CD4-positive, alpha-beta memory T cell (primary cell): ENCODE measurements at regions not wholly inside any gene's neighbourhood (a gene's known extent, or its start where the extent isn't known, plus 50 kb on each side); places are given as distances from the start of the nearest gene placed in this dataset.

Experiments used
- CTCF ChIA-PET: fragments of 350-600 bp; sonication (Branson Sonifier 250); formaldehyde crosslinking; loops from one replicate; lab custom pipeline; 2021; ENCODE audit warnings: inconsistent platforms; ENCODE audit not compliant: partially characterized antibody; lab: Charles Lee
- POLR2A ChIA-PET: fragments of 350-600 bp; sonication (Branson Sonifier 250); formaldehyde crosslinking; loops from one replicate; lab custom pipeline; 2021; ENCODE audit not compliant: partially characterized antibody; lab: Charles Lee
- DNase-seq, 5 donors: peaks; one replicate each; pipeline versions ENCODE4 v3.0.0 to v3.0.0-alpha.2; 2020 to 2022; ENCODE audit warnings: mixed read lengths in 1 of 5
- H3K27ac ChIP-seq: one replicate; pipeline ENCODE4 v1.7.0; 2013; ENCODE audit warnings: low read depth, low read length
- H3K27me3 ChIP-seq: 2 replicates; pipeline ENCODE4 v1.7.0; 2013; ENCODE audit warnings: mild to moderate bottlenecking, low read length, moderate library complexity; ENCODE audit not compliant: insufficient read depth
- H3K36me3 ChIP-seq: 2 replicates; pipeline ENCODE4 v1.7.0; 2013; ENCODE audit warnings: mild to moderate bottlenecking, low read length, moderate library complexity; ENCODE audit not compliant: insufficient read depth
- H3K4me1 ChIP-seq: 2 replicates; pipeline ENCODE4 v1.7.0; 2013; ENCODE audit warnings: mild to moderate bottlenecking, low read length, moderate library complexity; ENCODE audit not compliant: insufficient read depth
- H3K4me3 ChIP-seq, 2 donors: one replicate each; pipeline ENCODE4 v1.7.0; 2013; ENCODE audit warnings: low read length in 2 of 2, mild to moderate bottlenecking in 1 of 2
- H3K9me3 ChIP-seq, 2 donors: one replicate each; pipeline ENCODE4 v1.7.0; 2013; ENCODE audit warnings: low read length in 2 of 2, control low read depth in 1 of 2; ENCODE audit not compliant: control insufficient read depth in 1 of 2
- H3K27ac Mint-ChIP-seq, 7 donors: one replicate each; pipeline ENCODE4 v1.8.0; 2020 to 2021; ENCODE audit warnings: mixed read lengths in 7 of 7, mild to moderate bottlenecking in 6 of 7, inconsistent platforms in 3 of 7, moderate library complexity in 3 of 7
- H3K27me3 Mint-ChIP-seq, 2 donors: one replicate each; pipeline ENCODE4 v1.8.0; 2020 to 2021; ENCODE audit warnings: mixed read lengths in 2 of 2
- H3K36me3 Mint-ChIP-seq, 2 donors: one replicate each; pipeline ENCODE4 v1.8.0; 2020 to 2021; ENCODE audit warnings: mixed read lengths in 2 of 2, inconsistent platforms in 1 of 2, mild to moderate bottlenecking in 1 of 2
- H3K4me1 Mint-ChIP-seq, 4 donors: one replicate each; pipeline ENCODE4 v1.8.0; 2020 to 2021; ENCODE audit warnings: mixed read lengths in 4 of 4, mild to moderate bottlenecking in 1 of 4
- H3K4me3 Mint-ChIP-seq, 8 donors: one replicate each; pipeline ENCODE4 v1.8.0; 2020 to 2021; ENCODE audit warnings: mixed read lengths in 8 of 8, mild to moderate bottlenecking in 7 of 8, moderate library complexity in 6 of 8, inconsistent platforms in 3 of 8
- H3K9me3 Mint-ChIP-seq, 8 donors: one replicate each; pipeline ENCODE4 v1.8.0; 2020 to 2021; ENCODE audit warnings: mixed read lengths in 8 of 8, mild to moderate bottlenecking in 5 of 8, inconsistent platforms in 3 of 8, moderate library complexity in 1 of 8
- intact Hi-C: fragments of 100-400 bp; cut with micrococcal nuclease; formaldehyde crosslinking; loops from one replicate; pipeline ENCODE4 v1.15.1; 2023

GRCh38 chr5:79849486-79850315, 141.4 kb downstream of the MTX3 start:
- Mint-ChIP-seq H3K27me3 (peaks cover 3 to 6% of the 10 kb centered on the region in 2 donors), H3K27ac (no peak overlapping the region), H3K4me1 (no peaks in the 10 kb centered on the region), H3K9me3 (no peaks in the 10 kb centered on the region), H3K4me3 (no peak overlapping the region), H3K36me3 (no peaks in the 10 kb centered on the region)
- H3K4me1 ChIP-seq: no peaks in the 10 kb centered on the region
- no peak overlapping the region for H3K4me3 ChIP-seq
- H3K36me3 ChIP-seq: no peaks in the 10 kb centered on the region
- DNase-seq: no peak
- intact Hi-C loops: no loop called here
- CTCF ChIA-PET: interaction anchor here (1.4 kb wide), 2 partner anchors 8 to 34 kb away, joined by 3 to 7 read pairs; no protein-coding TSS in a partner anchor
- H3K27ac ChIP-seq: no peak overlapping the region
- POLR2A ChIA-PET: no interaction called here
- no peaks in the 10 kb centered on the region for H3K27me3 ChIP-seq
- H3K9me3 ChIP-seq: no peaks in the 10 kb centered on the region
